Activated CD4-positive, alpha-beta T cell treated with anti-CD3 and anti-CD28 coated beads for 36 hours (primary cell): ENCODE measurements at regions not wholly inside any gene's neighbourhood (a gene's known extent, or its start where the extent isn't known, plus 50 kb on each side); places are given as distances from the start of the nearest gene placed in this dataset.

Source experiments
- ATAC-seq: fragments of 200-7000 bp; cut with Tn5 transposase; one replicate; pipeline ENCODE4 v1.10.0; 2021; ENCODE audit warnings: mild to moderate bottlenecking, moderate library complexity
- CTCF ChIA-PET: fragments of 350-600 bp; sonication (Branson Sonifier 250); formaldehyde crosslinking; loops from one replicate; lab custom pipeline; 2021; ENCODE audit warnings: antibody characterized with exemption; lab: Charles Lee
- POLR2A ChIA-PET: fragments of 350-600 bp; sonication (Branson Sonifier 250); formaldehyde crosslinking; loops from one replicate; lab custom pipeline; 2021; ENCODE audit warnings: antibody characterized with exemption, inconsistent platforms; lab: Charles Lee
- DNase-seq: peaks from one replicate; pipeline ENCODE4 v3.0.0-alpha.2; 2020
- H3K27ac Mint-ChIP-seq: one replicate; pipeline ENCODE4 v1.8.0; 2021; ENCODE audit warnings: mixed read lengths
- H3K27me3 Mint-ChIP-seq: one replicate; pipeline ENCODE4 v1.8.0; 2021; ENCODE audit warnings: mixed read lengths
- H3K36me3 Mint-ChIP-seq: one replicate; pipeline ENCODE4 v1.8.0; 2021; ENCODE audit warnings: low read depth, mixed read lengths
- H3K4me1 Mint-ChIP-seq: one replicate; pipeline ENCODE4 v1.8.0; 2021; ENCODE audit warnings: mixed read lengths
- H3K4me3 Mint-ChIP-seq: one replicate; pipeline ENCODE4 v1.8.0; 2021; ENCODE audit warnings: mild to moderate bottlenecking, moderate library complexity, mixed read lengths
- H3K9me3 Mint-ChIP-seq: one replicate; pipeline ENCODE4 v1.8.0; 2021; ENCODE audit warnings: low read depth, mixed read lengths
- intact Hi-C, 2 experiments: fragments of 100-400 bp; cut with DNase I in 1 of 2; cut with micrococcal nuclease in 1 of 2; formaldehyde crosslinking; loops; one replicate each; pipeline versions ENCODE4 v1.14.2 to v1.15.1; 2022 to 2024; cut with DNase I, micrococcal nuclease

DNA sequence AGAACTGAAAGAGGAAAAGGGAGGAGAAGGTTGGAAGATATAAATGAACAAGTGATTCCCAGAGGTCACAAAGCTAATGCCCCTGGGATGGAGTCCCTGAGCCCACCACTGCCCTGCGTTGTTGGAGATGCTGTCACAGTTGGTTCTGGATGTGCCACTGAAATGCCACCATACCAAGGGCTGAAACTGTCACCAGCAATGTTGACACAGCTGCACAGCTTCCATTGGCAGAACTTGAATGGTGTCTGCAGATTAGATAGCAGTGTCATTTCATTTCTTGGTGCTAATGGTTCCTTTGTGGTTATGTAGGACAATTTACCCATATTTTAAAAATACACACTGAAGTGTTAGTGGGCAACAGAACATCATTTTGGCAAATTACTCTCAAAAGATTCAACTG, 120.7 kb downstream of the TBXT start:
- Mint-ChIP-seq H3K4me3 (no peak overlapping the region), H3K27ac (no peak overlapping the region), H3K4me1 (no peaks in the 10 kb centered on the region), H3K27me3 (peaks cover 4% of the 10 kb centered on the region), H3K36me3 (no peaks in the 10 kb centered on the region), H3K9me3 (peaks cover 4% of the 10 kb centered on the region)
- POLR2A ChIA-PET, result no interaction called here
- DNase-seq (no peak), ATAC-seq (no peak)
- CTCF ChIA-PET, result no interaction called here
- intact Hi-C loops, result no loop called here

- H3K27me3 Mint-ChIP-seq, result peaks cover 6% of the 10 kb centered on the region
- POLR2A ChIA-PET, result no interaction called here
- no peak for DNase-seq
- no peaks in the 10 kb centered on the region for H3K4me1 Mint-ChIP-seq
- intact Hi-C loops, result no loop called here
- ATAC-seq, result no peak
- H3K4me3 Mint-ChIP-seq, result no peak overlapping the region
- no peak overlapping the region for H3K27ac Mint-ChIP-seq
- CTCF ChIA-PET, result no interaction called here
- peaks cover 2% of the 10 kb centered on the region for H3K9me3 Mint-ChIP-seq
- H3K36me3 Mint-ChIP-seq, result no peaks in the 10 kb centered on the region
Observed at GRCh38 chr6:166046226-166046625, 121.4 kb downstream of the TBXT start.

DNA sequence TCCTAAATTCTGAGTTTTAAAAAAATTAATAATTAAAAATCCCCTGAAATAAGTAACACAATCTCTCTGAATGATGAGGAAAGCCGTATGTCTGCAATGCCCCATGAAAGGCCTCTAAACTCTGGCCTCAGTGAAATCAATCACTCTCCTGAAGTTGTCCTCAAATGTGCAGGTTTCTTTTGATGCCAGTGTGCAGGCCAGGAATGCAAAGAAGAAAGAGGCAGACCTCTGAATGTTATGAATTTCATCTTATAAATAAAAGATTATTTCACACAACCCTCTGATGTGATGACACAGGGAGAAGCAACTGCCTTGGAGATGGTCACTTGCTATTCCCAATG, 121.8 kb downstream of the TBXT start:
- no peak for DNase-seq
- no peak for ATAC-seq
- H3K9me3 Mint-ChIP-seq, result peaks cover 2% of the 10 kb centered on the region
- intact Hi-C loops, result no loop called here
- H3K27me3 Mint-ChIP-seq, result peaks cover 6% of the 10 kb centered on the region
- no peaks in the 10 kb centered on the region for H3K4me1 Mint-ChIP-seq
- POLR2A ChIA-PET, result no interaction called here
- no peak overlapping the region for H3K4me3 Mint-ChIP-seq
- no peaks in the 10 kb centered on the region for H3K36me3 Mint-ChIP-seq
- no peak overlapping the region for H3K27ac Mint-ChIP-seq
- CTCF ChIA-PET, result no interaction called here

GRCh38 chr6:166045173-166045859, 122.3 kb downstream of the TBXT start:
- ATAC-seq, result no peak
- CTCF ChIA-PET, result no interaction called here

DNA sequence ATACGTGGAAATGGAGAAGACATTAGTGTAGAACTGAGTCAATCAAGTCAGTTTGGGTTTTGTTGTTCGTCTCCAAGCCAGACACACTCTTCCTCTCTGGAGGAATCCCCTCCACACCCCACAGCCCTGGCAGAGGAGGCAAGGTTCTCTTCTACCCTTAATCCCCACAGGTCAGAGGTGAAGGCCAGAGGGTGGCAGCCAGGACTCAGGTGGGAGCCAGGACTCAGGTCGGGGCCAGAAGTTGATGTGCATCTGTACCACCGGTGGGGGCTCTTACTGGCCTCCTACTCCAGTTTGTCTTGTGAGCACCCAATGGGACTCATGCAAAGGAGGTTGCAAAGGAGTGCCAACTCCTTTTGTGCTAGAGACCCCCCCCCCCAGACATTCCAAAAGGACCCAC, 126.4 kb downstream of the TBXT start:
- H3K4me1 Mint-ChIP-seq, result no peaks in the 10 kb centered on the region
- intact Hi-C loops, result no loop called here

More at GRCh38 chr6:166045173-166045859, 122.3 kb downstream of the TBXT start:
- intact Hi-C loops, result no loop called here
- Mint-ChIP-seq H3K9me3 (peaks cover 1% of the 10 kb centered on the region), H3K4me3 (no peak overlapping the region), H3K4me1 (no peaks in the 10 kb centered on the region), H3K27ac (no peak overlapping the region), H3K27me3 (peaks cover 8% of the 10 kb centered on the region), H3K36me3 (no peaks in the 10 kb centered on the region)
- no peak for DNase-seq
- POLR2A ChIA-PET, result no interaction called here

GRCh38 chr6:166040292-166040691, 127.4 kb downstream of the TBXT start:
- peaks cover 5% of the 10 kb centered on the region for H3K27me3 Mint-ChIP-seq
- H3K4me1 Mint-ChIP-seq, result no peaks in the 10 kb centered on the region
- ATAC-seq, result no peak
- intact Hi-C loops, result no loop called here
- POLR2A ChIA-PET, result no interaction called here
- no peak for DNase-seq
- H3K36me3 Mint-ChIP-seq, result no peaks in the 10 kb centered on the region
- H3K9me3 Mint-ChIP-seq, result peaks cover 8% of the 10 kb centered on the region
- CTCF ChIA-PET, result no interaction called here
- H3K27ac Mint-ChIP-seq, result no peak overlapping the region
- H3K4me3 Mint-ChIP-seq, result no peak overlapping the region

More for the DNA sequence above, 126.4 kb downstream of the TBXT start:
- Mint-ChIP-seq H3K9me3 (peaks cover 8% of the 10 kb centered on the region), H3K27ac (no peak overlapping the region), H3K36me3 (no peaks in the 10 kb centered on the region), H3K4me3 (no peak overlapping the region), H3K27me3 (peaks cover 8% of the 10 kb centered on the region)
- ATAC-seq (no peak), DNase-seq (no peak)
- POLR2A ChIA-PET, result no interaction called here
- CTCF ChIA-PET, result no interaction called here

DNA sequence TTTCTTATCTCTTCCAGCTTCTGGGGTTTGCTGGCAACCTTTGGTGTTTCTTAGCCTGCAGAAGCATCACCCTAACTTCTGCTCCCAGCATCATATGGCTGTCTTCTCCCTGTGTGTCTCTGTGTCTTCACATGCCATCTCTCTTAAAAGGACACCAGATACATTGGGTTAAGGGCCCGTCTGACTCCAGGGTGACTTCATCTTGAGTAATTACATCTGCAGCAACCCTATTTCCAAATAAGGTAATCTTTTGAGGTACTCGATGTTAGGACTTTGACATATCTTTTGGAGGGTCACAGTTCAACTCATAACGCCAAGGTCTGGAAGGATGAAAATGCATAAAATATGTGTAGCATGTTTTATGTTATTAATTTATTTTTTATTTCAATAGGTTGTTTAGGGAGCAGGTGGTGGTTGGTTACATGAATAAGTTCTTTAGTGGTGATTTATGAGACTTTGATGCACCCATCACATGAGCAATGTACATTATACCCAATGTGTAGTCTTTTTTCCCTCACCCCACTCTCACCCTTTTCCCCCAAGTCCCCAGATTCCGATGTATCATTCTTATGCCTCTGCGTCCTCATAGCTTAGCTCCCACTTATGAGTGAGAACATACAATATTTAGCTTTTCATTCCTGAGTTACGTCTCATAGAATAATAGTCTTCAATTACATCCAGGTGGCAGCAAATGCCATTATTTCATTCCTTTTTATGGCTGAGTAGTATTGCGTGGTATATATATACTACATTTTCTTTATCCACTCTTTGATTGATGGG, 131.1 kb downstream of the TBXT start:
- intact Hi-C loops, result no loop called here
- peaks cover 1% of the 10 kb centered on the region for H3K27me3 Mint-ChIP-seq
- ChIA-PET CTCF (interaction anchor here (0.6 kb wide), 1 partner anchor 16 kb away, joined by 3 read pairs; no protein-coding TSS in a partner anchor), POLR2A (no interaction called here)
- no peaks in the 10 kb centered on the region for H3K4me1 Mint-ChIP-seq
- DNase-seq (no peak), ATAC-seq (no peak)
- H3K36me3 Mint-ChIP-seq, result no peaks in the 10 kb centered on the region
- peaks cover 8% of the 10 kb centered on the region for H3K9me3 Mint-ChIP-seq
- no peak overlapping the region for H3K4me3 Mint-ChIP-seq
- H3K27ac Mint-ChIP-seq, result no peak overlapping the region

DNA sequence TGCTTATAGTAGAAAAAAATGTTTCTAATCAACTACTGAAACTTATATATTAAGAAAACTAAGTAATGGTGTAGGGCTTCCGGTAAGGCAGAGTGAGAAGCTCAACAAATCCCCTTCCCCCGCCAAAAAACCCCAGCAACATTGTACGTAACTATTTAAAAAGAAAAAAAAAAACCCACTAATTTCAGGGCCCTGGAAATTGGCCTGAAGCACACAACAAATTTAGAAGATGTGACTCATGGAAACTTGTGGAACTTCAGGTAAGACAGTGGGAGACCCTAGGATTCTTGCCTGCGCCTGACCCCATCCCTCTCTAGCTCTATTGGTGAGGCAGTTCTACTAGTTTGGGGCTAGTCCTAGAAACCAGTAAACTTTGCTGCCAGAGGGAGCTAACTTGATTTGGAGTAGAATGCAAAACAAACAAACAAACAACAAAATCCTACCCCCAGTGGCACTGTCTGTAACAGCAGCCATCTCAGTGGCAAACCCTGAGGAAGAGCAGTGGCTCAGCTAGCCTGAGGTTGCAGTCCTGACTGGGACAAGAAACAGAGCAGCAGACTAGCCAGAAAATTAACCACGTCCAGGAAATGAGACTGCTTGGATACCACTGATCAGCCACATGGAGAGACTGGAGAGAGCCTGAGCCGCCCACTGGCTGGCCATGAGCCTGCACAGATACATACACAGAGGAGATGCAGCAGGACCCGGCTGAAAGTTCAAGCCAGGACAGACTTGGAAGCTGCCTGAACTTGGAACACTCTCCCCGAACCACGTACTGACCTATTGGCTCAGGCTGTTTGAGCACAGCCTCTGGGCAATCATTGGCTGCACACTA, 135.1 kb downstream of the TBXT start:
- DNase-seq (peak; percentile 20), ATAC-seq (peak; percentile 59)
- Mint-ChIP-seq H3K27me3 (no peaks in the 10 kb centered on the region), H3K36me3 (no peaks in the 10 kb centered on the region), H3K4me1 (no peaks in the 10 kb centered on the region), H3K4me3 (no peak overlapping the region), H3K27ac (no peak overlapping the region), H3K9me3 (no peaks in the 10 kb centered on the region)
- CTCF ChIA-PET, result interaction anchor here (0.7 kb wide), 1 partner anchor 147 kb away, joined by 3 read pairs; no protein-coding TSS in a partner anchor
- POLR2A ChIA-PET, result no interaction called here
- intact Hi-C loops, result loop anchor here in 1 of 2 experiments (5.0 kb wide), 1 partner anchor 330 kb away; no protein-coding TSS in a partner anchor

DNA sequence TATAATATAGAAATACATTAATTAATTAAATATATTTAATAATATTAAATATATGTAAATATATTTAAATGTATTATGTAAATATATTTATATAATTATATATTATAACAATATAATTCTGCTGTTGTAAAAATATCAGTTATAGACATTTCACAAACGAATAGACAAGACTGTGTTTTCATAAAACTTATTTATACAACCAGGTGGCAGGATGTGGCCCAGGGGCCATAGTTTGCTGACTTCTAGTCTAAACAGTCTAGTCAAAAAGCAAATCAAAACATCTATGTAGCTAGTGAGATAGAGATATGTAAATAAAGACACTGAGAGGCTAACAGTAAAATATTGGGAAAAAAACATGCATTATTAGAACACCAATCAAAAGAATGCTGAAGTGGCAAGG, 136.4 kb downstream of the TBXT start:
- intact Hi-C loops, result loop anchor here in 1 of 2 experiments (5.0 kb wide), 1 partner anchor 331 kb away; no protein-coding TSS in a partner anchor
- no peak for ATAC-seq
- POLR2A ChIA-PET, result no interaction called here

DNA sequence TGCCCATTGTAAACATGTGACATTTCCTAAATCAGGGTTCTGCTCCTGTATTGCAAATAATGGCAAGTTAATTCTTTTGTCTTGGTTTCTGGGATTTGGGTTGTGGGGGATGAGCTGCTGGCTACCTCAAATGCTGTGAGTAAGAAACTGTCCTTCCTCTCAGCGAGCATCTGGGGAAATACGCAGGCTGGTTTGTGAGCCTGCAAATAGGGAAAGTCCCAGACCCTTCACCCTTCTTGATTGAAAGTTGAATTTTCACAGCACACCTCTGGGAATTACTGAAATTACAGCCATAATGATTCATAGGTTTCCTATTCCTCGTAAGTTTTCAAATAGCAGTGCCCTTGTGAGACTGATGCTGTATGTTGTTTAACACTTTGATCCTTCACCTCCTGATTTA, 138.1 kb downstream of the TBXT start:
- ATAC-seq (peak; percentile 62), DNase-seq (no peak)
- Mint-ChIP-seq H3K36me3 (no peaks in the 10 kb centered on the region), H3K4me1 (no peaks in the 10 kb centered on the region), H3K27ac (no peak overlapping the region), H3K9me3 (no peaks in the 10 kb centered on the region), H3K27me3 (no peaks in the 10 kb centered on the region), H3K4me3 (no peak overlapping the region)
- CTCF ChIA-PET, result no interaction called here
- intact Hi-C loops, result no loop called here
- POLR2A ChIA-PET, result no interaction called here

More for the DNA sequence above, 136.4 kb downstream of the TBXT start:
- CTCF ChIA-PET, result no interaction called here
- Mint-ChIP-seq H3K27ac (no peak overlapping the region), H3K27me3 (no peaks in the 10 kb centered on the region), H3K4me1 (no peaks in the 10 kb centered on the region), H3K9me3 (no peaks in the 10 kb centered on the region), H3K36me3 (no peaks in the 10 kb centered on the region), H3K4me3 (no peak overlapping the region)
- DNase-seq, result no peak

DNA sequence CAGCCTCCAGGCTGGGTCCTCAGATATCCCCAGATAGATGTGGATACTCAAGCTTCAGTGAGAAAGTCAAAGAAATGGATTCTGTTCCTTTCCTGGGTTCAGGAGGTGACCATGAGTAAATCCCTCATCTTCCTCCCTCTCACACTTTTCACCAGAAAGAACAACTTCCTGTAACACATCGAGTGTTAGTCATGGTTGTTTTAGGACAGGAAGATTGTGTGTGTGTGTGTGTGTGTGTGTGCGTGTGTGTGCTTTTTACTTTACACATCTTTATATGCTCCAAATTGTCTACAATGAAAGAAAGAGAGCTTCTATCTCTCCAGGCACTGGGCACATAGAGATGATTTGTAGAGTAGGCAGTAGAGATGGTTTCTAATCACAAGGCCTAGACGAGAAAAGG, 139.9 kb downstream of the TBXT start:
- no peak for DNase-seq
- Mint-ChIP-seq H3K27ac (no peak overlapping the region), H3K4me3 (no peak overlapping the region), H3K9me3 (no peaks in the 10 kb centered on the region), H3K36me3 (no peaks in the 10 kb centered on the region), H3K27me3 (no peaks in the 10 kb centered on the region), H3K4me1 (no peaks in the 10 kb centered on the region)
- no peak for ATAC-seq
- POLR2A ChIA-PET, result no interaction called here
- CTCF ChIA-PET, result no interaction called here
- intact Hi-C loops, result no loop called here
